Coronary artery (tissue), 2 donors: ENCODE measurements at regions not wholly inside any gene's neighbourhood (a gene's known extent, or its start where the extent isn't known, plus 50 kb on each side); places are given as distances from the start of the nearest gene placed in this dataset.
A peak's percentile ranks its signal among the peaks of the same experiment; 100 is the strongest.
"Not testable (repeated sequence)": the region's sequence is repeated elsewhere in the genome, so short reads cannot be mapped to it uniquely, and the experiment has no call there.

Source experiments
- DNase-seq: peaks from one replicate; pipeline ENCODE4 v3.0.0-alpha.2; 2017; ENCODE audit warnings: low spot score
- H3K27ac ChIP-seq, 2 donors: fragments of 200-600 bp; sonication (generic); one replicate each; pipeline ENCODE4 v1.5.1; 2016 to 2019
- H3K4me3 ChIP-seq: fragments of 200-600 bp; sonication (generic); 2 replicates; pipeline ENCODE4 v1.5.1; 2016; ENCODE audit warnings: mild to moderate bottlenecking, moderate library complexity
- TF ChIP-seq, protein P1 (sequence below): fragments of 200-600 bp; sonication (generic); IDR thresholded peaks from one replicate; pipeline ENCODE4 v1.5.1; 2019; ENCODE audit warnings: antibody characterized with exemption

- Histone ChIP-seq H3K4me3 (no peak overlapping the region), H3K27ac (no peak overlapping the region)
- TF ChIP-seq, protein P1, sequence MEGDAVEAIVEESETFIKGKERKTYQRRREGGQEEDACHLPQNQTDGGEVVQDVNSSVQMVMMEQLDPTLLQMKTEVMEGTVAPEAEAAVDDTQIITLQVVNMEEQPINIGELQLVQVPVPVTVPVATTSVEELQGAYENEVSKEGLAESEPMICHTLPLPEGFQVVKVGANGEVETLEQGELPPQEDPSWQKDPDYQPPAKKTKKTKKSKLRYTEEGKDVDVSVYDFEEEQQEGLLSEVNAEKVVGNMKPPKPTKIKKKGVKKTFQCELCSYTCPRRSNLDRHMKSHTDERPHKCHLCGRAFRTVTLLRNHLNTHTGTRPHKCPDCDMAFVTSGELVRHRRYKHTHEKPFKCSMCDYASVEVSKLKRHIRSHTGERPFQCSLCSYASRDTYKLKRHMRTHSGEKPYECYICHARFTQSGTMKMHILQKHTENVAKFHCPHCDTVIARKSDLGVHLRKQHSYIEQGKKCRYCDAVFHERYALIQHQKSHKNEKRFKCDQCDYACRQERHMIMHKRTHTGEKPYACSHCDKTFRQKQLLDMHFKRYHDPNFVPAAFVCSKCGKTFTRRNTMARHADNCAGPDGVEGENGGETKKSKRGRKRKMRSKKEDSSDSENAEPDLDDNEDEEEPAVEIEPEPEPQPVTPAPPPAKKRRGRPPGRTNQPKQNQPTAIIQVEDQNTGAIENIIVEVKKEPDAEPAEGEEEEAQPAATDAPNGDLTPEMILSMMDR: no peak
- DNase-seq: no peak
Measured at GRCh38 chr6:27119761-27120160, 127.7 kb upstream of the PRSS16 start.

GRCh38 chr6:27121640-27122039, 125.9 kb upstream of the PRSS16 start:
- TF ChIP-seq, protein P1: no peak
- Histone ChIP-seq H3K27ac (no peak overlapping the region), H3K4me3 (no peak overlapping the region)
- no peak for DNase-seq

GRCh38 chr6:27124252-27124657, 123.2 kb upstream of the PRSS16 start:
- H3K4me3 ChIP-seq: no peak overlapping the region
- no peak overlapping the region for H3K27ac ChIP-seq
- DNase-seq: no peak
- TF ChIP-seq, protein P1: no peak

GRCh38 chr6:27126046-27126814, 121.3 kb upstream of the PRSS16 start:
- DNase-seq: no peak
- TF ChIP-seq, protein P1: no peak
- H3K4me3 ChIP-seq: peak overlapping the region; percentile 57
- H3K27ac ChIP-seq: peak overlapping the region; percentile 41 to 71

- peak overlapping the region; percentile 41 to 71 for H3K27ac ChIP-seq
- peak overlapping the region; percentile 57 for H3K4me3 ChIP-seq
- TF ChIP-seq, protein P1: peak; percentile 70
- peak; percentile 89 for DNase-seq
Measured at GRCh38 chr6:27126815-27127537, 120.5 kb upstream of the PRSS16 start.

GRCh38 chr6:27127874-27128273, 119.6 kb upstream of the PRSS16 start:
- DNase-seq, H3K4me3 ChIP-seq: not testable (repeated sequence)
- peak overlapping the region in 1 of 2 donors; percentile 41 for H3K27ac ChIP-seq

DNA sequence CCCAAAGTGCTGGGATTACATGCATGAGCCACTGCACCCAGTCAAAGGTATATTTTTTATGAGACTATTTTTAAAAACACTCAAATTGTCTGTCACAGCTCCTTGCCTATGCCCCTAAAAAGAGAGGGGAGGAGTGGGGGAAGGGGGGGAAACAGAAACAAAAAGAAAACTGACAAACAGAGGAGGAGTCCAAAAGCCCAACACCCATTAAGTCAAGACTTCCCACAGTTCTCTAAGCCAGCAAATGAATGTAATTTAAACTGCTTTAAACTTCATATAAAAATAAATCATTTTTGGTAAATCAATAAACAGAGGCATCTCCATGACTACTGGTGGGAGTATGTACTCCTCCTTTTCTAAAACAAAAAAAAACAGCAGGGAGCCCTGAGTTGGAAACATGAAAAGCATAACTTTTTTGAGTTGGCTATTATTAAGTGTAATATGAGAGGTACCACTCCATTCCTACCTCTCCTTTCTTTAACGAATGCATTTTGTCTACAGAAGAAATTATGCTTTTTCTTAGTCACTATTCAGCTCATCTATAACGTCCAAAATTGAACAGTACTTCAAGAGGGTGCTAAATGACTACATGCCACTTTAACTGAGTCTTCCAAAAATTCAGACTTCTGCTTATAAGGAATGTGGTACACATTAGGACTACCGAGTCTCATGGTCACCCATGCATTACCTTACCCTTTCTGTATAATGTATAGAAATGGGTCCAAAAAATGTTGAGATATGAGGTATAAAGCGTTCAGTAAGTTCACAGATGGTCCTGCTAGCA, 119.0 kb upstream of the PRSS16 start:
- no peak overlapping the region for H3K27ac ChIP-seq
- TF ChIP-seq, protein P1: no peak
- no peak for DNase-seq
- H3K4me3 ChIP-seq: no peak overlapping the region
